ENCODE measurements at regions not wholly inside any gene's neighbourhood (a gene's known extent, or its start where the extent isn't known, plus 50 kb on each side); places are given as distances from the start of the nearest gene placed in this dataset.

DNA sequence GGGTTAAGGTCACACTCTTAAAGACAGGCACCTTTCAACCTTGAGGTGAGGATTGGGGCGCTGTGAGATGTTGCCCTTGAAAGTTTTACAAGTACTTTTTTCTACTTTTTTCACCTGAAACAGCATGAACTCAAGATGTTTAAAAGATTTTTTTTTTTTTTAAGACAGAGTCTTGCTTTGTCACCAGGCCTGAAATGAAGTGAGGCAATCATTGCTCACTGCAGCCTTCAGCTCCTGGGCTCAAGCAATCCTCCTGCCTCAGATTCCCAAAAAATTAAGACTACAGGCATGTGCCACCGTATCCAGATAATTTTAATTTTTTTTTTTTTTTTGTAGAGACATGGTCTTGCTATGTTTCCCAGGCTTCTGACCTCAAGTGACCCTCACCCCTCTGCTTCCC is 243.9 kb downstream of the DIO2 start:
- WGBS, result 70% methylated on average over 2 of the region's 2 CpGs
- Histone ChIP-seq H2BK15ac (ENCODE audit: low read depth, poor library complexity, severe bottlenecking) (no peak overlapping the region), H3K18ac (ENCODE audit: low read depth in 1 of 2, low read length in 2 of 2) (no peak overlapping the region), H3K79me1 (replicated peaks; ENCODE audit: low read length, poor library complexity, severe bottlenecking) (no peaks in the 10 kb centered on the region), H3K4me3 (ENCODE audit: insufficient read depth in 1 of 2, low read depth in 1 of 2, low read length in 2 of 2) (no peak overlapping the region), H2BK120ac (ENCODE audit: low read depth, low read length) (no peak overlapping the region), H2BK5ac (ENCODE audit: low read depth, low read length, poor library complexity, severe bottlenecking) (no peak overlapping the region), H3K27ac (ENCODE audit: low read length, poor library complexity, severe bottlenecking) (no peak overlapping the region), H2BK12ac (ENCODE audit: low read length in 2 of 2) (no peak overlapping the region), H3K4me1 (ENCODE audit: control insufficient read depth, insufficient read depth, low read depth, low read length) (no peaks in the 10 kb centered on the region), H3K23ac (ENCODE audit: low read length in 2 of 2) (no peak overlapping the region), H3K4me2 (ENCODE audit: low read length, poor library complexity, severe bottlenecking) (no peak overlapping the region), H3K4ac (ENCODE audit: low read depth in 1 of 2, low read length in 2 of 2) (no peak overlapping the region), H3K27me3 (ENCODE audit: control insufficient read depth in 1 of 2, insufficient read depth in 1 of 2, low read length in 2 of 2) (no peaks in the 10 kb centered on the region), H2AK5ac (ENCODE audit: low read length, severe bottlenecking) (no peak overlapping the region), H4K91ac (ENCODE audit: low read length) (no peak overlapping the region), H3K14ac (ENCODE audit: low read length in 2 of 2) (no peak overlapping the region), H4K8ac (ENCODE audit: low read length) (no peak overlapping the region), H2AFZ (ENCODE audit: low read depth, low read length) (no peak overlapping the region), H3K9me3 (ENCODE audit: control insufficient read depth, low read length) (no peaks in the 10 kb centered on the region), H3K9ac (ENCODE audit: low read length) (peak overlapping the region; percentile 77), H3K36me3 (ENCODE audit: control insufficient read depth in 1 of 2, insufficient read depth in 2 of 2, low read depth in 1 of 2, low read length in 2 of 2) (no peaks in the 10 kb centered on the region)
- peak; percentile 14 for DNase-seq

GRCh38 chr14:79967001-79967400 is 244.3 kb downstream of the DIO2 start:
- no peak overlapping the region for H2BK5ac ChIP-seq (ENCODE audit: low read depth, low read length, poor library complexity, severe bottlenecking)
- no peak overlapping the region for H4K8ac ChIP-seq (ENCODE audit: low read length)
- H2BK12ac ChIP-seq (ENCODE audit: low read length in 2 of 2), result no peak overlapping the region
- no peak overlapping the region for H3K4me2 ChIP-seq (ENCODE audit: low read length, poor library complexity, severe bottlenecking)
- H3K27me3 ChIP-seq (ENCODE audit: control insufficient read depth in 1 of 2, insufficient read depth in 1 of 2, low read length in 2 of 2), result no peaks in the 10 kb centered on the region
- peak overlapping the region; percentile 77 for H3K9ac ChIP-seq (ENCODE audit: low read length)
- no peak overlapping the region for H3K27ac ChIP-seq (ENCODE audit: low read length, poor library complexity, severe bottlenecking)
- H2AK5ac ChIP-seq (ENCODE audit: low read length, severe bottlenecking), result no peak overlapping the region
- H3K36me3 ChIP-seq (ENCODE audit: control insufficient read depth in 1 of 2, insufficient read depth in 2 of 2, low read depth in 1 of 2, low read length in 2 of 2), result no peaks in the 10 kb centered on the region
- H2AFZ ChIP-seq (ENCODE audit: low read depth, low read length), result no peak overlapping the region
- no peaks in the 10 kb centered on the region for H3K9me3 ChIP-seq (ENCODE audit: control insufficient read depth, low read length)
- H3K18ac ChIP-seq (ENCODE audit: low read depth in 1 of 2, low read length in 2 of 2), result no peak overlapping the region
- no peaks in the 10 kb centered on the region for H3K4me1 ChIP-seq (ENCODE audit: control insufficient read depth, insufficient read depth, low read depth, low read length)
- H4K91ac ChIP-seq (ENCODE audit: low read length), result no peak overlapping the region
- no peak overlapping the region for H3K4ac ChIP-seq (ENCODE audit: low read depth in 1 of 2, low read length in 2 of 2)
- no peak overlapping the region for H3K14ac ChIP-seq (ENCODE audit: low read length in 2 of 2)
- no peak overlapping the region for H3K23ac ChIP-seq (ENCODE audit: low read length in 2 of 2)
- H3K79me1 ChIP-seq (replicated peaks; ENCODE audit: low read length, poor library complexity, severe bottlenecking), result no peaks in the 10 kb centered on the region
- H2BK120ac ChIP-seq (ENCODE audit: low read depth, low read length), result no peak overlapping the region
- no peak overlapping the region for H2BK15ac ChIP-seq (ENCODE audit: low read depth, poor library complexity, severe bottlenecking)
- DNase-seq, result peak; percentile 58
- no peak overlapping the region for H3K4me3 ChIP-seq (ENCODE audit: insufficient read depth in 1 of 2, low read depth in 1 of 2, low read length in 2 of 2)

DNA sequence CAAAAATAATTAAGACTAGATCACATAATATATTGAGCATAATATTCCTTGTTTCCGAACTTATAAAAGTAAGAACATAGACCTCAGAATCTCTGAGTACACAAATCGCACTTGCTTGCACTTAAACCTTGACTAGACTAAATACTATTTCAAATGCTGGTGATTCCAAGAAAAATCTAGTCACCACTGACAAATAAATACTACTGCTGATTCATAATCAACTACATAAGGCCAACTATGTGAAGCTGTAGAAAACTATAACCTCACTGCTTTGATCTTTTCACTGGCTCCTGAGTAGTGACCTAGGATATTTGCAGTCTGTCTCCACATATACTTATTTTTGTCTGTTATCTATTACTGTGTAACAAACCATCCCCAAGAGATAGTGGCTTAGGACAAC is 245.4 kb downstream of the DIO2 start:
- no peak overlapping the region for H3K18ac ChIP-seq (ENCODE audit: low read depth in 1 of 2, low read length in 2 of 2)
- H3K4me2 ChIP-seq (ENCODE audit: low read length, poor library complexity, severe bottlenecking), result no peak overlapping the region
- H2AK5ac ChIP-seq (ENCODE audit: low read length, severe bottlenecking), result no peak overlapping the region
- H2BK120ac ChIP-seq (ENCODE audit: low read depth, low read length), result no peak overlapping the region
- no peak for DNase-seq
- H4K91ac ChIP-seq (ENCODE audit: low read length), result no peak overlapping the region
- 95% methylated on average over 2 of the region's 2 CpGs for WGBS
- no peaks in the 10 kb centered on the region for H3K4me1 ChIP-seq (ENCODE audit: control insufficient read depth, insufficient read depth, low read depth, low read length)
- peak overlapping the region; percentile 3 for H3K9ac ChIP-seq (ENCODE audit: low read length)
- no peak overlapping the region for H4K8ac ChIP-seq (ENCODE audit: low read length)
- H3K4me3 ChIP-seq (ENCODE audit: insufficient read depth in 1 of 2, low read depth in 1 of 2, low read length in 2 of 2), result no peak overlapping the region
- H3K9me3 ChIP-seq (ENCODE audit: control insufficient read depth, low read length), result no peaks in the 10 kb centered on the region
- no peaks in the 10 kb centered on the region for H3K36me3 ChIP-seq (ENCODE audit: control insufficient read depth in 1 of 2, insufficient read depth in 2 of 2, low read depth in 1 of 2, low read length in 2 of 2)
- no peak overlapping the region for H3K23ac ChIP-seq (ENCODE audit: low read length in 2 of 2)
- H2BK15ac ChIP-seq (ENCODE audit: low read depth, poor library complexity, severe bottlenecking), result no peak overlapping the region
- H3K79me1 ChIP-seq (replicated peaks; ENCODE audit: low read length, poor library complexity, severe bottlenecking), result no peaks in the 10 kb centered on the region
- H3K27ac ChIP-seq (ENCODE audit: low read length, poor library complexity, severe bottlenecking), result no peak overlapping the region
- no peak overlapping the region for H2AFZ ChIP-seq (ENCODE audit: low read depth, low read length)
- H2BK12ac ChIP-seq (ENCODE audit: low read length in 2 of 2), result no peak overlapping the region
- no peak overlapping the region for H3K4ac ChIP-seq (ENCODE audit: low read depth in 1 of 2, low read length in 2 of 2)
- no peak overlapping the region for H2BK5ac ChIP-seq (ENCODE audit: low read depth, low read length, poor library complexity, severe bottlenecking)
- no peak overlapping the region for H3K14ac ChIP-seq (ENCODE audit: low read length in 2 of 2)
- no peaks in the 10 kb centered on the region for H3K27me3 ChIP-seq (ENCODE audit: control insufficient read depth in 1 of 2, insufficient read depth in 1 of 2, low read length in 2 of 2)

DNA sequence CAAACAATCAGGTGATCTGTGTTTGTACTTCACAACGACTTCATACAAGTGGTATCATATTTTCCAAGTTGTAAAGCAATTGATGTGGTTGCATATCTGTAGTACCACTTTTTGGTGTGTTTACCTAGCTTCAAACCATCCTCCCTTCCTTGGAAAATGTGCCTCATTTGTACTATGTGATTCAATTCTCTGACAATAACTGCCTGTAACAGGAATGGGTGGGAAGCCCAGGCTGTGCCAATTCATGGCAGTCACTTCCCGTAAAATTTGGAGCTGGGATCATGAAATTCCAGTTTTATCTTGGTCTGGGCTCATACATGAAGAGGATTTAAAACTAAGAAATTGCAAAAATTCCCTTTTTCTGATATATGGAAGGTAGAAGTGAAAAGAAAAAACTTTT is 250.1 kb downstream of the DIO2 start:
- H3K9me3 ChIP-seq (ENCODE audit: control insufficient read depth, low read length), result peaks cover 14% of the 10 kb centered on the region
- H3K4me2 ChIP-seq (ENCODE audit: low read length, poor library complexity, severe bottlenecking), result no peak overlapping the region
- H3K36me3 ChIP-seq (ENCODE audit: control insufficient read depth in 1 of 2, insufficient read depth in 2 of 2, low read depth in 1 of 2, low read length in 2 of 2), result no peaks in the 10 kb centered on the region
- no peak overlapping the region for H2BK12ac ChIP-seq (ENCODE audit: low read length in 2 of 2)
- H3K4ac ChIP-seq (ENCODE audit: low read depth in 1 of 2, low read length in 2 of 2), result no peak overlapping the region
- WGBS, result 92% methylated on average over 1 of the region's 2 CpGs
- no peak overlapping the region for H3K18ac ChIP-seq (ENCODE audit: low read depth in 1 of 2, low read length in 2 of 2)
- H3K4me3 ChIP-seq (ENCODE audit: insufficient read depth in 1 of 2, low read depth in 1 of 2, low read length in 2 of 2), result no peak overlapping the region
- H3K27me3 ChIP-seq (ENCODE audit: control insufficient read depth in 1 of 2, insufficient read depth in 1 of 2, low read length in 2 of 2), result no peaks in the 10 kb centered on the region
- no peak overlapping the region for H2BK15ac ChIP-seq (ENCODE audit: low read depth, poor library complexity, severe bottlenecking)
- H2BK120ac ChIP-seq (ENCODE audit: low read depth, low read length), result no peak overlapping the region
- H3K4me1 ChIP-seq (ENCODE audit: control insufficient read depth, insufficient read depth, low read depth, low read length), result no peaks in the 10 kb centered on the region
- peak overlapping the region in 1 of 2 experiments; percentile 36 for H3K14ac ChIP-seq (ENCODE audit: low read length in 2 of 2)
- no peak overlapping the region for H2AK5ac ChIP-seq (ENCODE audit: low read length, severe bottlenecking)
- H2AFZ ChIP-seq (ENCODE audit: low read depth, low read length), result no peak overlapping the region
- no peak overlapping the region for H4K8ac ChIP-seq (ENCODE audit: low read length)
- no peak for DNase-seq
- no peak overlapping the region for H2BK5ac ChIP-seq (ENCODE audit: low read depth, low read length, poor library complexity, severe bottlenecking)
- H3K79me1 ChIP-seq (replicated peaks; ENCODE audit: low read length, poor library complexity, severe bottlenecking), result no peaks in the 10 kb centered on the region
- H3K9ac ChIP-seq (ENCODE audit: low read length), result no peak overlapping the region
- no peak overlapping the region for H4K91ac ChIP-seq (ENCODE audit: low read length)
- no peak overlapping the region for H3K27ac ChIP-seq (ENCODE audit: low read length, poor library complexity, severe bottlenecking)
- no peak overlapping the region for H3K23ac ChIP-seq (ENCODE audit: low read length in 2 of 2)
